ENCODE measurements at regions not wholly inside any gene's neighbourhood (a gene's known extent, or its start where the extent isn't known, plus 50 kb on each side); places are given as distances from the start of the nearest gene placed in this dataset.

DNA sequence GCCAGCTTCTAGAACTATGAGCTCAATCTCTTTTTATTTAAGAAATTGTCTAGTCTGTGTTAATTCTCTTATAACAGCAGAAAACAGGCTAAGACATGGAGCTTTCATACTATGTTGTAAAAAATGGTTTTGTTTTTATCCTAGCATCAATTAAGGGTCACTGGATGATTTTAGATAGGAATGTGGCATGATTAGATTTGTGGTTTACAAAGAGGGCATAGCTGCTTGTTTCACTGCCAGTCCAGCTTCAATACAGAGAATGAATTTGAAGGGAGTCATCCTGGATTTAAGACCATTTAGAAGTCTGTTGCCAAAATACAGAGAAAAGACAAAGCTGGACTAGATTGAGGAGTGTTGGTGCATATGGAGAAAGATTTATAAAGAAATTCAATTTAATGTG lies 532.6 kb upstream of the CCDC54 start:
- TF ChIP-seq, protein P1, sequence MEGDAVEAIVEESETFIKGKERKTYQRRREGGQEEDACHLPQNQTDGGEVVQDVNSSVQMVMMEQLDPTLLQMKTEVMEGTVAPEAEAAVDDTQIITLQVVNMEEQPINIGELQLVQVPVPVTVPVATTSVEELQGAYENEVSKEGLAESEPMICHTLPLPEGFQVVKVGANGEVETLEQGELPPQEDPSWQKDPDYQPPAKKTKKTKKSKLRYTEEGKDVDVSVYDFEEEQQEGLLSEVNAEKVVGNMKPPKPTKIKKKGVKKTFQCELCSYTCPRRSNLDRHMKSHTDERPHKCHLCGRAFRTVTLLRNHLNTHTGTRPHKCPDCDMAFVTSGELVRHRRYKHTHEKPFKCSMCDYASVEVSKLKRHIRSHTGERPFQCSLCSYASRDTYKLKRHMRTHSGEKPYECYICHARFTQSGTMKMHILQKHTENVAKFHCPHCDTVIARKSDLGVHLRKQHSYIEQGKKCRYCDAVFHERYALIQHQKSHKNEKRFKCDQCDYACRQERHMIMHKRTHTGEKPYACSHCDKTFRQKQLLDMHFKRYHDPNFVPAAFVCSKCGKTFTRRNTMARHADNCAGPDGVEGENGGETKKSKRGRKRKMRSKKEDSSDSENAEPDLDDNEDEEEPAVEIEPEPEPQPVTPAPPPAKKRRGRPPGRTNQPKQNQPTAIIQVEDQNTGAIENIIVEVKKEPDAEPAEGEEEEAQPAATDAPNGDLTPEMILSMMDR (conservative IDR thresholded peaks at IDR 0.05; ENCODE audit: low read length): no peak
- no peak for TF ChIP-seq EZH2phosphoT487 (IDR thresholded peaks at IDR 0.05; ENCODE audit: borderline replicate concordance)
